Neural progenitor cell (in vitro differentiated cells): ENCODE measurements at regions not wholly inside any gene's neighbourhood (a gene's known extent, or its start where the extent isn't known, plus 50 kb on each side); places are given as distances from the start of the nearest gene placed in this dataset.

Experiments
- DNase-seq: peaks from one replicate; pipeline ENCODE4 v3.0.0-alpha.2; 2016; ENCODE audit warnings: low spot score
- H2AFZ ChIP-seq: fragments of 200-600 bp; sonication (generic); replicated peaks from 2 replicates; pipeline ENCODE4 v1.6.1; 2016; ENCODE audit warnings: antibody characterized with exemption
- H3F3A ChIP-seq: fragments of 200-600 bp; sonication (generic); 2 replicates; pipeline ENCODE4 v1.6.1; 2016; ENCODE audit warnings: antibody characterized with exemption, low read depth
- H3K27ac ChIP-seq: fragments of 200-600 bp; sonication (generic); 2 replicates; pipeline ENCODE4 v1.5.1; 2016; ENCODE audit warnings: mild to moderate bottlenecking
- H3K27me3 ChIP-seq: fragments of 200-600 bp; sonication (generic); 2 replicates; pipeline ENCODE4 v1.6.1; 2016; ENCODE audit warnings: mild to moderate bottlenecking, moderate library complexity
- H3K36me3 ChIP-seq: fragments of 200-600 bp; sonication (generic); 2 replicates; pipeline ENCODE4 v1.5.1; 2016
- H3K4me1 ChIP-seq: fragments of 200-600 bp; sonication (generic); 2 replicates; pipeline ENCODE4 v1.6.1; 2016; ENCODE audit warnings: mixed run types
- H3K4me2 ChIP-seq: fragments of 200-600 bp; sonication (generic); 2 replicates; pipeline ENCODE4 v1.6.1; 2016
- H3K4me3 ChIP-seq: fragments of 200-600 bp; sonication (generic); 2 replicates; pipeline ENCODE4 v1.5.1; 2016
- H3K79me2 ChIP-seq: fragments of 200-600 bp; sonication (generic); 2 replicates; pipeline ENCODE4 v1.6.1; 2016; ENCODE audit warnings: low read depth
- H3K9ac ChIP-seq: fragments of 200-600 bp; sonication (generic); 2 replicates; pipeline ENCODE4 v1.6.1; 2016
- H3K9me3 ChIP-seq: fragments of 200-600 bp; sonication (generic); 2 replicates; pipeline ENCODE4 v1.5.1; 2016; ENCODE audit warnings: low read depth
- H4K20me1 ChIP-seq: fragments of 200-600 bp; sonication (generic); 2 replicates; pipeline ENCODE4 v1.6.1; 2016; ENCODE audit warnings: low read depth
- H3K27ac Mint-ChIP-seq: 3 replicates; pipeline ENCODE4 v1.8.0; 2021; ENCODE audit warnings: mixed read lengths
- H3K27me3 Mint-ChIP-seq: 2 replicates; pipeline ENCODE4 v1.8.0; 2022; ENCODE audit warnings: low read depth, mild to moderate bottlenecking, inconsistent platforms, moderate library complexity, mixed read lengths; ENCODE audit not compliant: insufficient read depth
- H3K36me3 Mint-ChIP-seq: 3 replicates; pipeline ENCODE4 v1.8.0; 2021; ENCODE audit warnings: mixed read lengths
- H3K4me1 Mint-ChIP-seq: 3 replicates; pipeline ENCODE4 v1.8.0; 2021; ENCODE audit warnings: mixed read lengths
- H3K4me3 Mint-ChIP-seq: 3 replicates; pipeline ENCODE4 v1.8.0; 2021; ENCODE audit warnings: mild to moderate bottlenecking, moderate library complexity, mixed read lengths
- H3K9me3 Mint-ChIP-seq: 3 replicates; pipeline ENCODE4 v1.8.0; 2020; ENCODE audit warnings: mixed read lengths
- CTCF ChIP-seq: fragments of 200-600 bp; sonication (generic); IDR thresholded peaks from 2 replicates; pipeline ENCODE4 v1.5.1; 2017; ENCODE audit warnings: antibody characterized with exemption, mild to moderate bottlenecking
- EZH2 ChIP-seq: fragments of 200-600 bp; sonication (generic); IDR thresholded peaks from 2 replicates; pipeline ENCODE4 v1.6.1; 2017; ENCODE audit warnings: antibody characterized with exemption, mild to moderate bottlenecking, moderate library complexity
- EZH2phosphoT487 ChIP-seq: fragments of 200-600 bp; sonication (generic); IDR thresholded peaks from 2 replicates; pipeline ENCODE4 v1.6.1; 2017; ENCODE audit warnings: antibody characterized with exemption

- DNase-seq, result no peak
- Mint-ChIP-seq H3K9me3 (no peaks in the 10 kb centered on the region), H3K36me3 (peaks cover 9% of the 10 kb centered on the region), H3K27ac (no peak overlapping the region), H3K4me1 (no peaks in the 10 kb centered on the region), H3K4me3 (no peak overlapping the region), H3K27me3 (peaks cover 2% of the 10 kb centered on the region)
- Histone ChIP-seq H3K27me3 (no peaks in the 10 kb centered on the region), H3K36me3 (no peaks in the 10 kb centered on the region), H3F3A (no peaks in the 10 kb centered on the region), H3K9me3 (no peaks in the 10 kb centered on the region), H3K4me2 (no peak overlapping the region), H3K4me1 (no peaks in the 10 kb centered on the region), H3K27ac (no peak overlapping the region), H4K20me1 (no peaks in the 10 kb centered on the region), H3K79me2 (no peaks in the 10 kb centered on the region), H3K9ac (no peak overlapping the region), H2AFZ (no peak overlapping the region), H3K4me3 (no peak overlapping the region)
- TF ChIP-seq EZH2phosphoT487 (no peak), CTCF (peak; percentile 12)
Observed at GRCh38 chr22:48507595-48508350, 1319.9 kb downstream of the BRD1 start.

- Histone ChIP-seq H3K36me3 (no peaks in the 10 kb centered on the region), H3K9ac (no peak overlapping the region), H3K27ac (no peak overlapping the region), H3K9me3 (no peaks in the 10 kb centered on the region), H4K20me1 (no peaks in the 10 kb centered on the region), H3K27me3 (no peaks in the 10 kb centered on the region), H3K4me3 (no peak overlapping the region), H2AFZ (no peak overlapping the region), H3K4me2 (no peak overlapping the region), H3K4me1 (no peaks in the 10 kb centered on the region), H3K79me2 (no peaks in the 10 kb centered on the region), H3F3A (no peaks in the 10 kb centered on the region)
- Mint-ChIP-seq H3K27me3 (peaks cover 2% of the 10 kb centered on the region), H3K4me3 (no peak overlapping the region), H3K36me3 (peaks cover 9% of the 10 kb centered on the region), H3K4me1 (no peaks in the 10 kb centered on the region), H3K27ac (no peak overlapping the region), H3K9me3 (no peaks in the 10 kb centered on the region)
- DNase-seq, result no peak
- no peak for TF ChIP-seq CTCF
- no peak for TF ChIP-seq EZH2phosphoT487
- TF ChIP-seq EZH2, result no peak
Observed at GRCh38 chr22:48507171-48507570, 1320.5 kb downstream of the BRD1 start.

- Histone ChIP-seq H3K27me3 (no peaks in the 10 kb centered on the region), H3K79me2 (no peaks in the 10 kb centered on the region), H3K4me2 (no peak overlapping the region), H3K4me1 (no peaks in the 10 kb centered on the region), H4K20me1 (peaks cover 2% of the 10 kb centered on the region), H3K27ac (no peak overlapping the region), H3K9me3 (no peaks in the 10 kb centered on the region), H3F3A (no peaks in the 10 kb centered on the region), H3K9ac (no peak overlapping the region), H3K4me3 (no peak overlapping the region), H3K36me3 (no peaks in the 10 kb centered on the region), H2AFZ (no peak overlapping the region)
- peaks cover 2% of the 10 kb centered on the region for H3K27me3 Mint-ChIP-seq
- H3K4me1 Mint-ChIP-seq, result no peaks in the 10 kb centered on the region
- DNase-seq, result no peak
- no peak overlapping the region for H3K27ac Mint-ChIP-seq
- TF ChIP-seq EZH2 (no peak), CTCF (no peak), EZH2phosphoT487 (no peak)
- no peak overlapping the region for H3K4me3 Mint-ChIP-seq
- peaks cover 9% of the 10 kb centered on the region for H3K36me3 Mint-ChIP-seq
- H3K9me3 Mint-ChIP-seq, result no peaks in the 10 kb centered on the region
Observed at GRCh38 chr22:48506506-48507145, 1321.0 kb downstream of the BRD1 start.
